ENCODE measurements at regions not wholly inside any gene's neighbourhood (a gene's known extent, or its start where the extent isn't known, plus 50 kb on each side); places are given as distances from the start of the nearest gene placed in this dataset.

GRCh38 chr9:93900971-93901861, 53.9 kb downstream of the BARX1 start:
- no peaks in the 10 kb centered on the region for H3K36me3 ChIP-seq
- WGBS, 5 donors: 81 to 92% (median 89%) methylated on average over 6 to 13 of the region's 13 CpGs
- no peaks in the 10 kb centered on the region for H3K9me3 ChIP-seq
- no peak overlapping the region for H3K27ac ChIP-seq
- no peak for TF ChIP-seq POLR2A (IDR thresholded peaks at IDR 0.05)
- no peak for TF ChIP-seq POLR2AphosphoS5 (IDR thresholded peaks at IDR 0.05)
- TF ChIP-seq CTCF (IDR thresholded peaks at IDR 0.05): no peak
- no peak for TF ChIP-seq EP300 (IDR thresholded peaks at IDR 0.05)
- H3K4me1 ChIP-seq: no peaks in the 10 kb centered on the region
- intact Hi-C loops (cut with DNase I; ENCODE audit: low total_unique reads): no loop called here
- H3K27me3 ChIP-seq: no peaks in the 10 kb centered on the region
- DNase-seq: no peak
- no peak overlapping the region for H3K4me3 ChIP-seq

GRCh38 chr9:93900436-93900819, 54.7 kb downstream of the BARX1 start:
- TF ChIP-seq CTCF (IDR thresholded peaks at IDR 0.05): no peak
- TF ChIP-seq EP300 (IDR thresholded peaks at IDR 0.05): no peak
- TF ChIP-seq POLR2A (IDR thresholded peaks at IDR 0.05): no peak
- TF ChIP-seq POLR2AphosphoS5 (IDR thresholded peaks at IDR 0.05): no peak
- Histone ChIP-seq H3K36me3 (no peaks in the 10 kb centered on the region), H3K27me3 (no peaks in the 10 kb centered on the region), H3K27ac (no peak overlapping the region), H3K4me1 (no peaks in the 10 kb centered on the region), H3K9me3 (no peaks in the 10 kb centered on the region), H3K4me3 (no peak overlapping the region)
- peak in 1 of 2 donors; percentile 15 for DNase-seq
- 89 to 98% (median 92%) methylated on average over 5 of the region's 5 CpGs for WGBS, 5 donors
- intact Hi-C loops (cut with DNase I; ENCODE audit: low total_unique reads): no loop called here

GRCh38 chr9:93899609-93900435, 55.3 kb downstream of the BARX1 start:
- peaks cover 0 to 1% (median 0%) of the 10 kb centered on the region in 4 donors for H3K4me1 ChIP-seq
- H3K4me3 ChIP-seq: no peak overlapping the region
- H3K36me3 ChIP-seq: no peaks in the 10 kb centered on the region
- H3K27ac ChIP-seq: no peak overlapping the region
- intact Hi-C loops (cut with DNase I; ENCODE audit: low total_unique reads): no loop called here
- no peaks in the 10 kb centered on the region for H3K9me3 ChIP-seq
- TF ChIP-seq CTCF (IDR thresholded peaks at IDR 0.05): no peak
- no peak for TF ChIP-seq EP300 (IDR thresholded peaks at IDR 0.05)
- no peak for TF ChIP-seq POLR2AphosphoS5 (IDR thresholded peaks at IDR 0.05)
- no peak for TF ChIP-seq POLR2A (IDR thresholded peaks at IDR 0.05)
- WGBS, 5 donors: 87 to 96% (median 94%) methylated on average over 8 of the region's 8 CpGs
- H3K27me3 ChIP-seq: no peaks in the 10 kb centered on the region
- DNase-seq: no peak

DNA sequence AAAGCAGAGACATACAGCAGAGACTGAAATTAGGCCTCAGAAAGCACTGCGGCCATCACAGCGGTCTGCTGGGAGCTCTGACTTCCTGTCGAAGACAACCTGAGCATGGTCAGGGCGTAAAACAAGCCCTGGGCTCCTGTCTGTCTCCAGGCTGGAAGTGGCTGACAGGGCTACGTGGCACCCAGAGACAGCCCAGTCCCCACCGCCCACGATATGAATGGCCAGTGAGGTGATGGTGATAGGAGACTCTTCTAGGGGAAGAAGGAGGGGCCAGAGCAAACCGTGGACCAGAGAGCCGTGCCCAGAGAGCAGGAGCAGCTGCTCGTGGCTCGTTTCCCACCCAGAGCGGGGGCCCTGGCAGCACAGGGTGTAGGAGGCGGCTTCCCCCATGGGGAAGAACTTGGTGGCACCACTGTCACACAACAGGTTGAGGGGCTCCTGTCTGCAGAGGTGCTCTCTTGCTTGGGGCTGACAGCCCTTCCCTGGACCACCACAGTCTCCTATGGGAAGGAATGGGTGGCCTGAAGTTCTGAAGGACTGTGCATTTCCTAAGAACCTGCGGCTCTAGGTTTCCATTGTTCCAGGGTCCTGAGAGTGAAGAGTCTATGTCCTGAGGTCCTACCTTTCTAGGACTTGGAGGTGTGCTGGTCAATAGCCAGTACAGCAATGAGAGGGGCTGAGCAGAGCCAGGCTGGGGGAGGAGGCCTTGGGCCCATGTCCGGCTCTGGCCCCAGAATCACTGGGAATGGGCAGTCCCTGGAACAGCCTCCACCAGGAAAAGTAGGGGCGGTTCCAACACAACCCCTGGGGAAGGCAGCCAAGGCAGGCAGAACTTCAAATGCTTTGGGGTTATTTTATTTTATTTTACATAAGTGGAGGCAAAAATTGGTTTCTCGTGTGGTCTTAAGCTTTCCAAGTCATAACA, 56.4 kb downstream of the BARX1 start:
- H3K9me3 ChIP-seq: no peaks in the 10 kb centered on the region
- H3K27me3 ChIP-seq: no peaks in the 10 kb centered on the region
- intact Hi-C loops (cut with DNase I; ENCODE audit: low total_unique reads): no loop called here
- peaks cover 0 to 12% (median 9%) of the 10 kb centered on the region in 4 donors for H3K4me1 ChIP-seq
- H3K36me3 ChIP-seq: no peaks in the 10 kb centered on the region
- no peak for DNase-seq
- WGBS, 5 donors: 82 to 92% (median 88%) methylated on average over 10 to 17 of the region's 17 CpGs
- H3K4me3 ChIP-seq: no peak overlapping the region
- H3K27ac ChIP-seq: no peak overlapping the region
- TF ChIP-seq EP300 (IDR thresholded peaks at IDR 0.05) (no peak), POLR2AphosphoS5 (IDR thresholded peaks at IDR 0.05) (no peak)

All from stomach (tissue), 8 donors.